HEK293 (cell line): ENCODE measurements at regions not wholly inside any gene's neighbourhood (a gene's known extent, or its start where the extent isn't known, plus 50 kb on each side); places are given as distances from the start of the nearest gene placed in this dataset.

Experiments used
- CTCF ChIA-PET: fragments of 350-600 bp; formaldehyde crosslinking; extraction: SDS; loops from one replicate; lab custom pipeline; 2021; ENCODE audit warnings: antibody characterized with exemption; lab: Yijun Ruan, JAX
- POLR2A ChIA-PET: fragments of 300-600 bp; formaldehyde crosslinking; extraction: SDS; loops from one replicate; lab custom pipeline; 2020; ENCODE audit warnings: antibody characterized with exemption, inconsistent platforms; lab: Yijun Ruan, JAX
- H3K27ac ChIP-seq: fragments of 200-500 bp; sonication (Bioruptor generic); 2 replicates; pipeline ENCODE4 v1.5.1; 2014; ENCODE audit warnings: low read depth, low read length, control low read depth, inconsistent platforms; ENCODE audit errors: extremely low read depth
- H3K36me3 ChIP-seq, 2 experiments: fragments of 200-500 bp in 1 of 2; sonication (Bioruptor generic) in 1 of 2; 1 replicate in 1 of 2; 2 replicates in 1 of 2; pipeline ENCODE4 v1.5.1; 2014 to 2017; ENCODE audit warnings: inconsistent platforms in 2 of 2, low read length in 2 of 2; ENCODE audit not compliant: control insufficient read depth in 2 of 2, insufficient read depth in 1 of 2
- H3K4me1 ChIP-seq: fragments of 200-500 bp; sonication (Bioruptor generic); 2 replicates; pipeline ENCODE4 v1.5.1; 2014; ENCODE audit warnings: mild to moderate bottlenecking, low read length, inconsistent platforms; ENCODE audit not compliant: control insufficient read depth, insufficient read depth
- H3K4me3 ChIP-seq: 2 replicates; pipeline ENCODE4 v1.5.1; 2011; ENCODE audit warnings: low read depth, mild to moderate bottlenecking, control low read depth, low read length, moderate library complexity
- H3K9me3 ChIP-seq: fragments of 200-500 bp; sonication (Bioruptor generic); 2 replicates; pipeline ENCODE4 v1.5.1; 2014; ENCODE audit warnings: low read depth, low read length, inconsistent platforms; ENCODE audit not compliant: control insufficient read depth, insufficient read depth
- HOXD13 ChIP-seq: sonication (generic); formaldehyde crosslinking; IDR thresholded peaks from 2 replicates; pipeline ENCODE4 v1.8.0; 2022; ENCODE audit warnings: missing genetic modification reagents, borderline replicate concordance
- SCRT2 ChIP-seq: fragments of 450-650 bp; formaldehyde crosslinking; IDR thresholded peaks from 2 replicates; pipeline ENCODE4 v1.5.1; 2016; ENCODE audit warnings: missing biosample characterization, missing genetic modification characterization
- SP2 ChIP-seq: fragments of 450-650 bp; formaldehyde crosslinking; IDR thresholded peaks from 2 replicates; pipeline ENCODE4 v1.5.1; 2016; ENCODE audit warnings: missing biosample characterization, missing genetic modification characterization
- YY1 ChIP-seq: fragments of 450-650 bp; formaldehyde crosslinking; IDR thresholded peaks from 2 replicates; pipeline ENCODE4 v1.5.1; 2018; ENCODE audit warnings: missing biosample characterization, missing genetic modification characterization
- ZEB2 ChIP-seq: fragments of 450-650 bp; formaldehyde crosslinking; IDR thresholded peaks from 2 replicates; pipeline ENCODE4 v1.5.1; 2016; ENCODE audit warnings: missing biosample characterization, missing genetic modification characterization
- ZFP37 ChIP-seq: fragments of 450-650 bp; formaldehyde crosslinking; IDR thresholded peaks from 2 replicates; pipeline ENCODE4 v1.5.1; 2016; ENCODE audit warnings: missing biosample characterization, missing genetic modification characterization
- ZIC2 ChIP-seq: fragments of 450-650 bp; formaldehyde crosslinking; IDR thresholded peaks from 2 replicates; pipeline ENCODE4 v1.5.1; 2016; ENCODE audit warnings: missing biosample characterization, missing genetic modification characterization
- ZNF16 ChIP-seq: fragments of 450-650 bp; formaldehyde crosslinking; IDR thresholded peaks from 2 replicates; pipeline ENCODE4 v1.5.1; 2016; ENCODE audit warnings: low read depth, missing biosample characterization, missing genetic modification characterization
- ZNF2 ChIP-seq: fragments of 450-650 bp; formaldehyde crosslinking; IDR thresholded peaks from 2 replicates; pipeline ENCODE4 v1.5.1; 2016; ENCODE audit warnings: missing biosample characterization, missing genetic modification characterization
- ZNF248 ChIP-seq: fragments of 450-650 bp; formaldehyde crosslinking; IDR thresholded peaks from 2 replicates; pipeline ENCODE4 v1.5.1; 2017; ENCODE audit warnings: missing biosample characterization, missing genetic modification characterization
- ZNF266 ChIP-seq: fragments of 450-650 bp; formaldehyde crosslinking; IDR thresholded peaks from 2 replicates; pipeline ENCODE4 v1.5.1; 2016; ENCODE audit warnings: missing biosample characterization, missing genetic modification characterization, low read depth
- ZNF311 ChIP-seq: fragments of 450-650 bp; formaldehyde crosslinking; IDR thresholded peaks from 2 replicates; pipeline ENCODE4 v1.5.1; 2017; ENCODE audit warnings: missing biosample characterization, missing genetic modification characterization, borderline replicate concordance
- ZNF354C ChIP-seq: fragments of 450-650 bp; formaldehyde crosslinking; IDR thresholded peaks from 2 replicates; pipeline ENCODE4 v1.5.1; 2016; ENCODE audit warnings: missing biosample characterization, missing genetic modification characterization, low read depth, borderline replicate concordance
- ZNF426 ChIP-seq: fragments of 450-650 bp; formaldehyde crosslinking; IDR thresholded peaks from 2 replicates; pipeline ENCODE4 v1.5.1; 2017; ENCODE audit warnings: missing biosample characterization, missing genetic modification characterization, mild to moderate bottlenecking, inconsistent platforms, moderate library complexity
- ZNF513 ChIP-seq: fragments of 450-650 bp; IDR thresholded peaks from 2 replicates; pipeline ENCODE4 v1.5.1; 2018; ENCODE audit warnings: missing biosample characterization, missing genetic modification characterization
- ZNF544 ChIP-seq: fragments of 450-650 bp; formaldehyde crosslinking; IDR thresholded peaks from 2 replicates; pipeline ENCODE4 v1.5.0; 2017; ENCODE audit warnings: missing biosample characterization, missing genetic modification characterization
- ZNF549 ChIP-seq: fragments of 450-650 bp; IDR thresholded peaks from 2 replicates; pipeline ENCODE4 v1.5.1; 2018; ENCODE audit warnings: missing biosample characterization, missing genetic modification characterization, mild to moderate bottlenecking, inconsistent platforms, moderate library complexity
- ZNF623 ChIP-seq: fragments of 450-650 bp; formaldehyde crosslinking; IDR thresholded peaks from 2 replicates; pipeline ENCODE4 v1.5.1; 2016; ENCODE audit warnings: missing biosample characterization, missing genetic modification characterization
- ZNF776 ChIP-seq: fragments of 450-650 bp; formaldehyde crosslinking; IDR thresholded peaks from 2 replicates; pipeline ENCODE4 v1.5.0; 2017; ENCODE audit warnings: missing biosample characterization, missing genetic modification characterization, borderline replicate concordance
- TF ChIP-seq, protein P1 (sequence below): fragments of 450-650 bp; formaldehyde crosslinking; IDR thresholded peaks from 2 replicates; pipeline ENCODE4 v1.5.1; 2017; ENCODE audit warnings: missing biosample characterization, mild to moderate bottlenecking, missing genetic modification characterization, moderate library complexity
- TF ChIP-seq, protein P2 (sequence below): fragments of 450-650 bp; formaldehyde crosslinking; IDR thresholded peaks from 2 replicates; pipeline ENCODE4 v1.5.1; 2016; ENCODE audit warnings: missing biosample characterization, missing genetic modification characterization
- TF ChIP-seq, protein P3 (sequence below): fragments of 450-650 bp; formaldehyde crosslinking; conservative IDR thresholded peaks from 2 replicates; pipeline ENCODE4 v1.5.1; 2016; ENCODE audit warnings: low read depth, missing biosample characterization, missing genetic modification characterization
- TF ChIP-seq, protein P4 (sequence below): fragments of 450-650 bp; formaldehyde crosslinking; IDR thresholded peaks from 2 replicates; pipeline ENCODE4 v1.5.1; 2016; ENCODE audit warnings: missing biosample characterization, missing genetic modification characterization

DNA sequence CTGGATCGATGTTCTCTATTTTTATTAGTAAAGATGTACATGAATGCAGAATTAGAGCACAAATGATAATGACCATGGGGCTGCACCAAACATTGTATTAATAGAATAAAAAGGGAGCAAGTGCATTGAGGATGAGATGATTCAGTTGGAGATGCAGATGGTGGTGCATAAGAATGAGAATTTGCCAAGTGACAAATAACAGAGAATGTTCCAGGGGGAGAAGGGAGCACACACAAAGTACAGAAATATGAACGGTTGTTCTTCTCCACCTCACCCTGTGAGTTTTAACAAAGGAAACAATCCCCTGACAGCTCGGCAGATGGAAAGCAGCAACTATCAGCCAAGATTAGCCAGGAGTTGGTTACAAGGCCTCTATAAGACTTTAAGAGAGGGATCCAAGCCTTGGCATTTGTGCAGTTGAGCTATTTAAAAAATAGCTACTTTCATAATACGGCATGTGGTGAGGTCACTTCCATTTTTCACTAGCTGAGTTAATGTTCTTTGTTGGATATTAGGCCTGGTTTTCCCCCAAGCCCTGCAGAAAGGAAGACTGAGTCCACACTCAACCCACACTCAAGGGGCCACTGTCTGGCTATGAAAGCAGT, 462.5 kb downstream of the TNS3 start:
- no peaks in the 10 kb centered on the region for H3K36me3 ChIP-seq
- POLR2A ChIA-PET = no interaction called here
- H3K4me1 ChIP-seq = no peaks in the 10 kb centered on the region
- CTCF ChIA-PET = interaction anchor here (1.0 kb wide), 1 partner anchor 18 kb away, joined by 4 read pairs; no protein-coding TSS in a partner anchor
- TF ChIP-seq SP2 (tag by site-specific recombination) (no peak), ZNF549 (tag by site-specific recombination) (no peak), ZNF2 (tag by site-specific recombination) (no peak), ZEB2 (tag by site-specific recombination) (no peak), ZNF311 (no peak)
- TF ChIP-seq, protein P1, sequence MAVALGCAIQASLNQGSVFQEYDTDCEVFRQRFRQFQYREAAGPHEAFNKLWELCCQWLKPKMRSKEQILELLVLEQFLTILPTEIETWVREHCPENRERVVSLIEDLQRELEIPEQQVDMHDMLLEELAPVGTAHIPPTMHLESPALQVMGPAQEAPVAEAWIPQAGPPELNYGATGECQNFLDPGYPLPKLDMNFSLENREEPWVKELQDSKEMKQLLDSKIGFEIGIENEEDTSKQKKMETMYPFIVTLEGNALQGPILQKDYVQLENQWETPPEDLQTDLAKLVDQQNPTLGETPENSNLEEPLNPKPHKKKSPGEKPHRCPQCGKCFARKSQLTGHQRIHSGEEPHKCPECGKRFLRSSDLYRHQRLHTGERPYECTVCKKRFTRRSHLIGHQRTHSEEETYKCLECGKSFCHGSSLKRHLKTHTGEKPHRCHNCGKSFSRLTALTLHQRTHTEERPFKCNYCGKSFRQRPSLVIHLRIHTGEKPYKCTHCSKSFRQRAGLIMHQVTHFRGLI = no peak
- TF ChIP-seq, all 188 proteins: peak for 0
- H3K27ac ChIP-seq = no peak overlapping the region
- H3K4me3 ChIP-seq = no peak overlapping the region
- H3K9me3 ChIP-seq = no peaks in the 10 kb centered on the region

GRCh38 chr7:47104206-47104549, 477.7 kb downstream of the TNS3 start:
- ChIA-PET POLR2A (no interaction called here), CTCF (no interaction called here)
- Histone ChIP-seq H3K27ac (no peak overlapping the region), H3K36me3 (no peaks in the 10 kb centered on the region), H3K4me1 (no peaks in the 10 kb centered on the region), H3K4me3 (no peak overlapping the region), H3K9me3 (no peaks in the 10 kb centered on the region)
- TF ChIP-seq ZFP37 (tag by site-specific recombination) = no peak
- no peak for TF ChIP-seq ZNF266 (tag by site-specific recombination)
- TF ChIP-seq ZNF16 (tag by site-specific recombination) = no peak
- TF ChIP-seq ZNF623 (tag by site-specific recombination) = no peak
- TF ChIP-seq ZIC2 (tag by site-specific recombination) = no peak
- TF ChIP-seq ZNF426 (tag by site-specific recombination) = no peak
- TF ChIP-seq, protein P2, sequence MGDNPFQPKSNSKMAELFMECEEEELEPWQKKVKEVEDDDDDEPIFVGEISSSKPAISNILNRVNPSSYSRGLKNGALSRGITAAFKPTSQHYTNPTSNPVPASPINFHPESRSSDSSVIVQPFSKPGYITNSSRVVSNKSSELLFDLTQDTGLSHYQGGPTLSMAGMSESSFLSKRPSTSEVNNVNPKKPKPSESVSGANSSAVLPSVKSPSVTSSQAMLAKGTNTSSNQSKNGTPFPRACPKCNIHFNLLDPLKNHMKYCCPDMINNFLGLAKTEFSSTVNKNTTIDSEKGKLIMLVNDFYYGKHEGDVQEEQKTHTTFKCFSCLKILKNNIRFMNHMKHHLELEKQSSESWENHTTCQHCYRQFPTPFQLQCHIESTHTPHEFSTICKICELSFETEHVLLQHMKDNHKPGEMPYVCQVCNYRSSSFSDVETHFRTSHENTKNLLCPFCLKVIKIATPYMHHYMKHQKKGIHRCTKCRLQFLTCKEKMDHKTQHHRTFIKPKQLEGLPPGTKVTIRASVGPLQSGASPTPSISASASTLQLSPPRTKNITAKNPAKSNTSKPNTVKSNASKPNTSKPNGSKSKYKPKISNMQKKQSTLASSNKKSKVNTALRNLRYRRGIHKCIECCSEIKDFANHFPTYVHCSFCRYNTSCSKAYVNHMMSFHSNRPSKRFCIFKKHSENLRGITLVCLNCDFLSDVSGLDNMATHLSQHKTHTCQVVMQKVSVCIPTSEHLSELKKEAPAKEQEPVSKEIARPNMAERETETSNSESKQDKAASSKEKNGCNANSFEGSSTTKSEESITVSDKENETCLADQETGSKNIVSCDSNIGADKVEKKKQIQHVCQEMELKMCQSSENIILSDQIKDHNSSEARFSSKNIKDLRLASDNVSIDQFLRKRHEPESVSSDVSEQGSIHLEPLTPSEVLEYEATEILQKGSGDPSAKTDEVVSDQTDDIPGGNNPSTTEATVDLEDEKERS (tag by site-specific recombination) = no peak
- TF ChIP-seq ZNF776 (tag by site-specific recombination) = no peak
- TF ChIP-seq SCRT2 (tag by site-specific recombination) = no peak
- TF ChIP-seq YY1 = no peak
- TF ChIP-seq, protein P3, sequence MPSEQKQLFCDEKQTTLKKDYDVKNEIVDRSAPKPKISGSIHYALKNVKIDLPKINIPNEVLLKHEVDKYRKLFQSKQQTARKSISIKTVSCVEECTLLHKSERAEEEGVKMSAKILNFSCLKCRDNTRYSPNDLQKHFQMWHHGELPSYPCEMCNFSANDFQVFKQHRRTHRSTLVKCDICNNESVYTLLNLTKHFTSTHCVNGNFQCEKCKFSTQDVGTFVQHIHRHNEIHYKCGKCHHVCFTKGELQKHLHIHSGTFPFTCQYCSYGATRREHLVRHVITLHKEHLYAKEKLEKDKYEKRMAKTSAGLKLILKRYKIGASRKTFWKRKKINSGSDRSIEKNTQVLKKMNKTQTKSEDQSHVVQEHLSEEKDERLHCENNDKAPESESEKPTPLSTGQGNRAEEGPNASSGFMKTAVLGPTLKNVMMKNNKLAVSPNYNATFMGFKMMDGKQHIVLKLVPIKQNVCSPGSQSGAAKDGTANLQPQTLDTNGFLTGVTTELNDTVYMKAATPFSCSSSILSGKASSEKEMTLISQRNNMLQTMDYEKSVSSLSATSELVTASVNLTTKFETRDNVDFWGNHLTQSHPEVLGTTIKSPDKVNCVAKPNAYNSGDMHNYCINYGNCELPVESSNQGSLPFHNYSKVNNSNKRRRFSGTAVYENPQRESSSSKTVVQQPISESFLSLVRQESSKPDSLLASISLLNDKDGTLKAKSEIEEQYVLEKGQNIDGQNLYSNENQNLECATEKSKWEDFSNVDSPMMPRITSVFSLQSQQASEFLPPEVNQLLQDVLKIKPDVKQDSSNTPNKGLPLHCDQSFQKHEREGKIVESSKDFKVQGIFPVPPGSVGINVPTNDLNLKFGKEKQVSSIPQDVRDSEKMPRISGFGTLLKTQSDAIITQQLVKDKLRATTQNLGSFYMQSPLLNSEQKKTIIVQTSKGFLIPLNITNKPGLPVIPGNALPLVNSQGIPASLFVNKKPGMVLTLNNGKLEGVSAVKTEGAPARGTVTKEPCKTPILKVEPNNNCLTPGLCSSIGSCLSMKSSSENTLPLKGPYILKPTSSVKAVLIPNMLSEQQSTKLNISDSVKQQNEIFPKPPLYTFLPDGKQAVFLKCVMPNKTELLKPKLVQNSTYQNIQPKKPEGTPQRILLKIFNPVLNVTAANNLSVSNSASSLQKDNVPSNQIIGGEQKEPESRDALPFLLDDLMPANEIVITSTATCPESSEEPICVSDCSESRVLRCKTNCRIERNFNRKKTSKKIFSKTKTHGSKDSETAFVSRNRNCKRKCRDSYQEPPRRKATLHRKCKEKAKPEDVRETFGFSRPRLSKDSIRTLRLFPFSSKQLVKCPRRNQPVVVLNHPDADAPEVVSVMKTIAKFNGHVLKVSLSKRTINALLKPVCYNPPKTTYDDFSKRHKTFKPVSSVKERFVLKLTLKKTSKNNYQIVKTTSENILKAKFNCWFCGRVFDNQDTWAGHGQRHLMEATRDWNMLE = no peak
- no peak for TF ChIP-seq HOXD13 (CRISPR knock-in tag)
- no peak for TF ChIP-seq ZNF354C (tag by site-specific recombination)
- TF ChIP-seq ZNF513 (tag by site-specific recombination) = no peak
- no peak for TF ChIP-seq ZNF544 (tag by site-specific recombination)
- no peak for TF ChIP-seq ZNF311
- TF ChIP-seq, protein P4, sequence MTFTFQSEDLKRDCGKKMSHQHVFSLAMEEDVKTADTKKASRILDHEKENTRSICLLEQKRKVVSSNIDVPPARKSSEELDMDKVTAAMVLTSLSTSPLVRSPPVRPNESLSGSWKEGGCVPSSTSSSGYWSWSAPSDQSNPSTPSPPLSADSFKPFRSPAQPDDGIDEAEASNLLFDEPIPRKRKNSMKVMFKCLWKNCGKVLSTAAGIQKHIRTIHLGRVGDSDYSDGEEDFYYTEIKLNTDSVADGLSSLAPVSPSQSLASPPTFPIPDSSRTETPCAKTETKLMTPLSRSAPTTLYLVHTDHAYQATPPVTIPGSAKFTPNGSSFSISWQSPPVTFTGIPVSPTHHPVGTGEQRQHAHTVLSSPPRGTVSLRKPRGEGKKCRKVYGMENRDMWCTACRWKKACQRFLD = no peak
- TF ChIP-seq ZNF248 = no peak
